Stomach (tissue), 8 donors: ENCODE measurements at regions not wholly inside any gene's neighbourhood (a gene's known extent, or its start where the extent isn't known, plus 50 kb on each side); places are given as distances from the start of the nearest gene placed in this dataset.

ENCODE experiments used
- DNase-seq, 2 donors: peaks; one replicate each; pipeline versions ENCODE4 v3.0.0 to v3.0.0-alpha.2; 2013 to 2019
- H3K27ac ChIP-seq, 5 donors: fragments of 200-600 bp in 4 of 5; sonication (generic) in 4 of 5; one replicate each; pipeline ENCODE4 v1.5.1; 2013 to 2019; ENCODE audit warnings: mild to moderate bottlenecking in 1 of 5, moderate library complexity in 1 of 5
- H3K27me3 ChIP-seq, 3 donors: fragments of 200-600 bp; sonication (generic); one replicate each; pipeline ENCODE4 v1.5.1; 2017 to 2019; ENCODE audit warnings: mixed run types in 1 of 3
- H3K36me3 ChIP-seq, 4 donors: fragments of 200-600 bp; sonication (generic); 1 replicate in 3 of 4; 2 replicates in 1 of 4; pipeline ENCODE4 v1.5.1; 2016 to 2019
- H3K4me1 ChIP-seq, 4 donors: fragments of 200-600 bp; sonication (generic); one replicate each; pipeline ENCODE4 v1.5.1; 2016 to 2019
- H3K4me3 ChIP-seq, 4 donors: fragments of 200-600 bp; sonication (generic) in 3 of 4; one replicate each; pipeline ENCODE4 v1.5.1; 2016 to 2019; ENCODE audit warnings: mild to moderate bottlenecking in 1 of 4
- H3K9me3 ChIP-seq, 4 donors: fragments of 200-600 bp; sonication (generic); one replicate each; pipeline ENCODE4 v1.5.1; 2016 to 2019
- CTCF ChIP-seq, 7 experiments: fragments of 450-650 bp in 4 of 7; fragments of 200-600 bp in 3 of 7; sonication (generic) in 3 of 7; IDR thresholded peaks; one replicate each; pipeline ENCODE4 v1.5.1; 2016 to 2019; ENCODE audit warnings: antibody characterized with exemption in 7 of 7, control low read depth in 2 of 7, mild to moderate bottlenecking in 1 of 7
- EP300 ChIP-seq: sonication (generic); formaldehyde crosslinking; IDR thresholded peaks from one replicate; pipeline ENCODE4 v1.6.1; 2017; ENCODE audit warnings: antibody characterized with exemption
- POLR2A ChIP-seq, 4 donors: fragments of 450-650 bp; IDR thresholded peaks; one replicate each; pipeline ENCODE4 v1.6.1; 2016; ENCODE audit warnings: antibody characterized with exemption in 4 of 4, control low read depth in 2 of 4, mild to moderate bottlenecking in 1 of 4, moderate library complexity in 1 of 4
- POLR2AphosphoS5 ChIP-seq, 3 donors: sonication (generic); formaldehyde crosslinking; IDR thresholded peaks; one replicate each; pipeline ENCODE4 v1.6.1; 2016; ENCODE audit warnings: antibody characterized with exemption in 3 of 3
- WGBS, 5 donors: extraction: QIAGEN DNeasy Blood & Tissue Kit in 3 of 5; methylation state at CpG; one replicate each; pipeline versions ENCODE4 v1.1.5 to v1.1.7; 2013 to 2018; 5-methylcytosine and 5-hydroxymethylcytosine counted together
- intact Hi-C: fragments of 100-400 bp; cut with DNase I; formaldehyde crosslinking; loops from one replicate; pipeline ENCODE4 v1.15.1; 2023; ENCODE audit warnings: low total_unique reads
- donor health status: healthy with polysubstance abuse.
- donor health status: Bipolar disorder and iron deficiency.
- donor health status: healthy.

DNA sequence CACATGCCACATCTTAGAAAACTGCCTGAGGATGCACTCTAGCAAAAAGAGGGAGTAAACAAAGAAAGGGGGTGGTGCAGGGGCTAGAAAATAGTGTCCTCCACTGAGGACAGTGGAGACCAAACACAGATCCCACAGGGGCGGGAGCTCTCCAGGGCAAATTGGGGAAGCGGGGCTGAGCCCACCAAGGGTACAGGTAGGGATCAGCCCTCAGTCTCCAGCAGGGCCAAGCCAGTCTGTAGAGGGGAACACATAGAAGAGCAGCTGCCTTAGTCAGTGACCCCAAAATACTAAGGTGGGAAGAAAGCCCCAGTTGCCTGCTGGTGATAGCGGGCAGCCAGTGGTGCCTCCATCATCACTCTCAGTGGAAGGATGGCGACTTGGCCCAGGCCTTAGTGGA lies 134.0 kb downstream of the ATPSCKMT start:
- DNase-seq, result no peak
- Histone ChIP-seq H3K9me3 (peaks cover 0 to 12% (median 5%) of the 10 kb centered on the region in 4 donors), H3K27me3 (no peaks in the 10 kb centered on the region), H3K4me3 (no peak overlapping the region), H3K4me1 (no peaks in the 10 kb centered on the region), H3K27ac (no peak overlapping the region), H3K36me3 (no peaks in the 10 kb centered on the region)
- intact Hi-C loops, result no loop called here
- WGBS, 5 donors, result 91 to 99% (median 97%) methylated on average over 4 of the region's 4 CpGs
- TF ChIP-seq POLR2A (IDR thresholded peaks at IDR 0.05) (no peak), EP300 (no peak), POLR2AphosphoS5 (IDR thresholded peaks at IDR 0.05) (no peak), CTCF (IDR thresholded peaks at IDR 0.05) (no peak)

- peak in 1 of 2 donors; percentile 39 for DNase-seq
- no peak overlapping the region for H3K27ac ChIP-seq
- TF ChIP-seq CTCF (IDR thresholded peaks at IDR 0.05) (no peak), EP300 (no peak), POLR2AphosphoS5 (IDR thresholded peaks at IDR 0.05) (no peak)
- 48 to 65% (median 55%) methylated on average over 7 of the region's 7 CpGs for WGBS, 5 donors
- intact Hi-C loops, result no loop called here
- H3K9me3 ChIP-seq, result peaks cover 0 to 4% (median 2%) of the 10 kb centered on the region in 4 donors
- H3K4me1 ChIP-seq, result no peaks in the 10 kb centered on the region
- no peak overlapping the region for H3K4me3 ChIP-seq
- H3K27me3 ChIP-seq, result no peaks in the 10 kb centered on the region
- no peaks in the 10 kb centered on the region for H3K36me3 ChIP-seq
Measured at GRCh38 chr5:10111571-10111970, 138.1 kb downstream of the ATPSCKMT start.

DNA sequence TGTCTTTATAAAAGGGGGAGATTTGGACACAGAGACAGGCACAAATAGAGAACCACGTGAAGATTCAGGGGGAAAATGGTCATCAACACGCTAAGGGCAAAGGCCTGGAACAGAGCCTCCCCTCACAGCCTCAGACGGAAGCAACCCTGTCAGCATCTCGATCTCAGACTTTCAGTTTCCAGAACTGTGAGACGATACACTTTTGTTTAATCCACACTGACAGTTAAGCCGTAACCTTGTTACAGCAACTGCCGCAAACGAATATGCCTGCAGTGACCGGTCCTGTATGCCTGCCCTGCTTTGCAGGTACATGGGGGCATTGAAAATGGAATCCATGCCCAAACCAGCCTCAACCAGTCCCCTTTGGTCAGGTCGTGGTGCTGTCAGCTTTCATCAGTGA lies 139.5 kb downstream of the ATPSCKMT start:
- H3K9me3 ChIP-seq, result no peaks in the 10 kb centered on the region
- no peak overlapping the region for H3K4me3 ChIP-seq
- H3K36me3 ChIP-seq, result no peaks in the 10 kb centered on the region
- H3K4me1 ChIP-seq, result no peaks in the 10 kb centered on the region
- DNase-seq, result no peak
- H3K27me3 ChIP-seq, result no peaks in the 10 kb centered on the region
- 81 to 88% (median 83%) methylated on average over 10 of the region's 10 CpGs for WGBS, 5 donors
- H3K27ac ChIP-seq, result no peak overlapping the region
- TF ChIP-seq CTCF (IDR thresholded peaks at IDR 0.05), result no peak
- TF ChIP-seq POLR2A (IDR thresholded peaks at IDR 0.05), result no peak
- no peak for TF ChIP-seq EP300
- TF ChIP-seq POLR2AphosphoS5 (IDR thresholded peaks at IDR 0.05), result no peak
- intact Hi-C loops, result no loop called here

GRCh38 chr5:10109299-10109698 lies 140.4 kb downstream of the ATPSCKMT start:
- Histone ChIP-seq H3K4me1 (no peaks in the 10 kb centered on the region), H3K4me3 (no peak overlapping the region), H3K27ac (no peak overlapping the region), H3K9me3 (no peaks in the 10 kb centered on the region), H3K27me3 (no peaks in the 10 kb centered on the region), H3K36me3 (no peaks in the 10 kb centered on the region)
- TF ChIP-seq POLR2A (IDR thresholded peaks at IDR 0.05) (no peak), POLR2AphosphoS5 (IDR thresholded peaks at IDR 0.05) (no peak), CTCF (IDR thresholded peaks at IDR 0.05) (no peak), EP300 (no peak)
- 75 to 84% (median 80%) methylated on average over 7 of the region's 7 CpGs for WGBS, 5 donors
- intact Hi-C loops, result no loop called here
- no peak for DNase-seq
